T-cell (primary cell): ENCODE measurements at regions not wholly inside any gene's neighbourhood (a gene's known extent, or its start where the extent isn't known, plus 50 kb on each side); places are given as distances from the start of the nearest gene placed in this dataset.
"Not testable (repeated sequence)": the region's sequence is repeated elsewhere in the genome, so short reads cannot be mapped to it uniquely, and the experiment has no call there.

Source experiments
- ATAC-seq, 4 experiments: fragments of 200-7000 bp in 3 of 4; fragments of 150-1000 bp in 1 of 4; cut with Tn5 transposase; replicated peaks in 1 of 4; 1 replicate in 3 of 4; 2 replicates in 1 of 4; pipeline ENCODE4 v1.10.0; 2021; ENCODE audit warnings: moderate library complexity in 3 of 4, mild to moderate bottlenecking in 2 of 4, moderate number of reproducible peaks in 1 of 4
- CTCF ChIA-PET, 2 donors: fragments of 300-600 bp; sonication (Branson Sonifier 250); formaldehyde crosslinking; loops; one replicate each; lab custom pipeline; 2022; ENCODE audit warnings: antibody characterized with exemption in 2 of 2; lab: Charles Lee
- POLR2A ChIA-PET, 2 donors: fragments of 300-600 bp; sonication (Branson Sonifier 250); formaldehyde crosslinking; loops; one replicate each; lab custom pipeline; 2022; ENCODE audit warnings: antibody characterized with exemption in 2 of 2; lab: Charles Lee
- DNase-seq, 35 experiments: peaks; one replicate each; pipeline versions ENCODE4 v3.0.0 to v3.0.0-alpha.2; 2013 to 2023
- H3K27ac ChIP-seq: one replicate; pipeline ENCODE4 v1.5.1; 2013; ENCODE audit warnings: low read length
- H3K27me3 ChIP-seq, 2 experiments: replicated peaks in 1 of 2; 1 replicate in 1 of 2; 2 replicates in 1 of 2; pipeline versions ENCODE4 v1.6.1 to v1.7.0; 2013; ENCODE audit warnings: low read length in 1 of 2, mixed read lengths in 1 of 2; ENCODE audit not compliant: control insufficient read depth in 2 of 2, insufficient read depth in 2 of 2; ENCODE audit errors: extremely low read depth in 1 of 2
- H3K36me3 ChIP-seq, 2 donors: 1 replicate in 1 of 2; 2 replicates in 1 of 2; pipeline versions ENCODE4 v1.6.1 to v1.7.0; 2013; ENCODE audit warnings: low read length in 1 of 2; ENCODE audit not compliant: control insufficient read depth in 2 of 2, insufficient read depth in 1 of 2; ENCODE audit errors: extremely low read depth in 1 of 2
- H3K4me1 ChIP-seq, 2 experiments: 1 replicate in 1 of 2; 2 replicates in 1 of 2; pipeline versions ENCODE4 v1.6.1 to v1.7.0; 2013; ENCODE audit warnings: low read length in 2 of 2, mixed read lengths in 1 of 2; ENCODE audit not compliant: insufficient read depth in 2 of 2, control insufficient read depth in 1 of 2; ENCODE audit errors: extremely low read depth in 1 of 2
- H3K4me3 ChIP-seq, 2 donors: 1 replicate in 1 of 2; 2 replicates in 1 of 2; pipeline versions ENCODE4 v1.5.1 to v1.7.0; 2013; ENCODE audit warnings: mild to moderate bottlenecking in 2 of 2, low read length in 1 of 2, moderate library complexity in 1 of 2; ENCODE audit not compliant: control insufficient read depth in 1 of 2; ENCODE audit errors: extremely low read depth in 1 of 2
- H3K9me3 ChIP-seq: 2 replicates; pipeline ENCODE4 v1.7.0; 2013
- H3K27ac Mint-ChIP-seq, 2 donors: one replicate each; pipeline ENCODE4 v1.8.0; 2020 to 2021; ENCODE audit warnings: mild to moderate bottlenecking in 2 of 2, mixed read lengths in 2 of 2
- H3K27me3 Mint-ChIP-seq, 2 donors: one replicate each; pipeline ENCODE4 v1.8.0; 2021 to 2022; ENCODE audit warnings: mixed read lengths in 2 of 2
- H3K36me3 Mint-ChIP-seq: one replicate; pipeline ENCODE4 v1.8.0; 2021; ENCODE audit warnings: mixed read lengths
- H3K4me1 Mint-ChIP-seq, 3 donors: one replicate each; pipeline ENCODE4 v1.8.0; 2020 to 2022; ENCODE audit warnings: mixed read lengths in 3 of 3, mild to moderate bottlenecking in 1 of 3
- H3K4me3 Mint-ChIP-seq, 3 donors: one replicate each; pipeline ENCODE4 v1.8.0; 2020 to 2022; ENCODE audit warnings: mild to moderate bottlenecking in 3 of 3, mixed read lengths in 3 of 3, moderate library complexity in 3 of 3
- H3K9me3 Mint-ChIP-seq, 3 donors: one replicate each; pipeline ENCODE4 v1.8.0; 2020 to 2022; ENCODE audit warnings: mixed read lengths in 3 of 3
- WGBS: methylation state at CpG from one replicate; pipeline ENCODE4 v1.1.5; 2013; ENCODE audit warnings: missing lambda C conversion rate; ENCODE audit not compliant: insufficient coverage; 5-methylcytosine and 5-hydroxymethylcytosine counted together

DNA sequence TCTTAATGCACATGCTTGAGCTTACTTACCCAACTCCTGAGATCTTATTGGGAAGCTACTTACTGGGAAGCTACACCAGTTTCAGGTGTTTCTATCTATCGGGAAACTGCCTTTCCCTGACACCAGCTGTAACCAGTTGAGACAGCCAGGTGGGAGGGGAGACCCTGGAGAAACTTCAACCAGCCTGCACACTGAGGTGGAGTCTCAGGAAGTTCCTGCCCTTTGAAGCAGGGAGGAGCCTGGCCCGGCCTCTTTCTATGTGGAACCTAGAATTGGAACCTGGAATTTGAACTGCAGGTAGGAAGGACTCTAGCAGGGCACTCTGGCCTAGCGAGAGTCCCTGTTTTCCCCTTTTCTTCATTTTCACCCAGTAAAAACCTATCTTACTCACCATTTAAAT, 425.8 kb upstream of the PABPC4L start:
- Histone ChIP-seq H3K36me3 (no peaks in the 10 kb centered on the region), H3K9me3 (no peaks in the 10 kb centered on the region), H3K4me3 (no peak overlapping the region), H3K27ac (no peak overlapping the region), H3K4me1 (no peaks in the 10 kb centered on the region), H3K27me3 (no peaks in the 10 kb centered on the region)
- ChIA-PET CTCF (no interaction called here), POLR2A (no interaction called here)
- no peaks in the 10 kb centered on the region for H3K27me3 Mint-ChIP-seq
- 100% methylated on average over 1 of the region's 3 CpGs for WGBS
- H3K4me1 Mint-ChIP-seq: no peaks in the 10 kb centered on the region
- H3K9me3 Mint-ChIP-seq: peaks cover 3 to 15% (median 10%) of the 10 kb centered on the region in 3 donors
- H3K27ac Mint-ChIP-seq: no peak overlapping the region
- DNase-seq (no peak), ATAC-seq (no peak)
- no peak overlapping the region for H3K4me3 Mint-ChIP-seq
- H3K36me3 Mint-ChIP-seq: no peaks in the 10 kb centered on the region

GRCh38 chr4:134624365-134624764, 422.8 kb upstream of the PABPC4L start:
- Histone ChIP-seq H3K4me1 (no peaks in the 10 kb centered on the region), H3K9me3 (no peaks in the 10 kb centered on the region), H3K27ac (no peak overlapping the region), H3K27me3 (no peaks in the 10 kb centered on the region), H3K4me3 (no peak overlapping the region), H3K36me3 (no peaks in the 10 kb centered on the region)
- Mint-ChIP-seq H3K4me3 (no peak overlapping the region), H3K27me3 (no peaks in the 10 kb centered on the region), H3K27ac (no peak overlapping the region), H3K4me1 (no peaks in the 10 kb centered on the region), H3K36me3 (no peaks in the 10 kb centered on the region), H3K9me3 (peaks cover 3 to 15% (median 5%) of the 10 kb centered on the region in 3 donors)
- ChIA-PET CTCF (no interaction called here), POLR2A (no interaction called here)
- ATAC-seq: no peak
- 33% methylated on average over 1 of the region's 1 CpG for WGBS
- DNase-seq: no peak

- H3K27me3 Mint-ChIP-seq, H3K4me3 Mint-ChIP-seq, H3K4me1 ChIP-seq, H3K27me3 ChIP-seq, H3K4me1 Mint-ChIP-seq, POLR2A ChIA-PET, H3K36me3 Mint-ChIP-seq, H3K27ac ChIP-seq, H3K36me3 ChIP-seq, ATAC-seq, DNase-seq, H3K27ac Mint-ChIP-seq, H3K9me3 ChIP-seq, H3K4me3 ChIP-seq, CTCF ChIA-PET: not testable (repeated sequence)
- WGBS: 90% methylated on average over 10 of the region's 13 CpGs
- H3K9me3 Mint-ChIP-seq: peaks cover 2 to 15% (median 3%) of the 10 kb centered on the region in 3 donors
Observed at GRCh38 chr4:134622626-134623575, 421.3 kb upstream of the PABPC4L start.

DNA sequence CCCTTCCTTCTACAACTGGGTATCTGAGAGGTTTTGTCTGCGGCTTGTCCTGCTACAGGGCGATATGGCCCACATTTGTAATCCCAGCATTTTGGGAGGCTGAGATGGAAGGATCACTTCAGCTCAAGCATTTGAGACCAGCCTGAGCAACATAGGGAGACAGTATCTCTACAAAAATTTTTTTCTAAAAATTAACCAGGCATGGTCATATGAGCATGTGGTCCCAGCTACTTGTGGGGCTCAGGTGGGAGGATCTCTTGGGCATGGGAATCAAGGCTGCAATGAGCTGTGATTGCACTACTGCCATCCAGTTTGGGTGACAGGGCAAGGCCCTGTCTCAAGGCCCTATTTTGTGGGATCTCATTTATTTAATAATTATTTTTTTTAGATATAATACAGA, 420.6 kb upstream of the PABPC4L start:
- WGBS: no CpG with 5 or more reads among the region's 2 CpGs
- H3K27me3 Mint-ChIP-seq: no peaks in the 10 kb centered on the region
- ATAC-seq: no peak
- DNase-seq: no peak
- H3K4me3 ChIP-seq: no peak overlapping the region
- no peak overlapping the region for H3K4me3 Mint-ChIP-seq
- no peaks in the 10 kb centered on the region for H3K4me1 Mint-ChIP-seq
- H3K27me3 ChIP-seq: no peaks in the 10 kb centered on the region
- H3K36me3 Mint-ChIP-seq: no peaks in the 10 kb centered on the region
- no peaks in the 10 kb centered on the region for H3K4me1 ChIP-seq
- POLR2A ChIA-PET: no interaction called here
- CTCF ChIA-PET: no interaction called here
- H3K27ac Mint-ChIP-seq: no peak overlapping the region
- H3K36me3 ChIP-seq: no peaks in the 10 kb centered on the region
- no peak overlapping the region for H3K27ac ChIP-seq
- H3K9me3 Mint-ChIP-seq: peaks cover 2 to 15% (median 3%) of the 10 kb centered on the region in 3 donors
- H3K9me3 ChIP-seq: no peaks in the 10 kb centered on the region

DNA sequence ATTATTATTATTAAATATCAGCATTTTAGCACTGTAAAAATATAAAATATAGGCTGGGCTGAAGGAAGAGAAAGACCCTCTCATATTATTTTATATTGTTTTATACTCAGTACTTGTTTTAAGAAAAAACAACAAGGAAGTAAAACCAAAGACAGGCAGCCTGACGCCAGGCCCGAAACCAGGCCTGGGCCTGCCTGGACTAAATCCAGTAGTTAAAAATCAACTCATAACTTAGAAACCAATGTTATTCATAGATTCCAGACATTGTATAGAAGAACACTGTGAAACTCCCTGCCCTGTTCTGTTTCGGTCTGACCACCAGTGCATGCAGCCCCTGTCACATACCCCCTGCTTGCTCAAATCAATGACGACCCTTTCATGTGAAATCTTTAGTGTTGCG, 420.1 kb upstream of the PABPC4L start:
- H3K27me3 ChIP-seq, H3K4me1 Mint-ChIP-seq, DNase-seq, H3K36me3 ChIP-seq, H3K9me3 ChIP-seq, ATAC-seq, H3K27me3 Mint-ChIP-seq, POLR2A ChIA-PET, CTCF ChIA-PET, H3K4me3 Mint-ChIP-seq, H3K36me3 Mint-ChIP-seq, H3K27ac ChIP-seq, H3K4me3 ChIP-seq, H3K4me1 ChIP-seq, H3K27ac Mint-ChIP-seq: not testable (repeated sequence)
- peaks cover 2 to 15% (median 3%) of the 10 kb centered on the region in 3 donors for H3K9me3 Mint-ChIP-seq
- WGBS: no CpG with 5 or more reads among the region's 5 CpGs

DNA sequence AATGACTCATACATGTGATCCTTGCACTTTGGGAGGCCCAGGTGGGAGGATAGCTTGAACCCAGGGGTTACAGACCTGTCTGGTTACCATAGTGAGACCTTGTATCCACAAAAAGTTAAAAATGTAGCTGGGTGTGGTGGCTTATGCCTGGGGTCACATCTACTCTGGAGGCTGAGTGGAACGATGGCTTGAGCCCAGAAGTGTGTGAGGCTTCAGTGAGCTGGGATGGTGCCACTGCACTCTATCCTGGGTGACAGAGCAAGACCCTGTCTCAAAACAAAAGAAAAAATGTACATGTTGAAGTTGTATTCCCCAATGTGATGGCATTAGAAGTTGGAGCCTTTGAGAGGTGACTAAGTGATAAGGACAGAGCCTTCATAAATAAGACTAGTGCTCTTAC, 409.4 kb upstream of the PABPC4L start:
- H3K36me3 ChIP-seq: no peaks in the 10 kb centered on the region
- H3K9me3 ChIP-seq: no peaks in the 10 kb centered on the region
- Mint-ChIP-seq H3K36me3 (no peaks in the 10 kb centered on the region), H3K4me3 (no peak overlapping the region), H3K4me1 (no peaks in the 10 kb centered on the region), H3K9me3 (peaks cover 0 to 8% (median 0%) of the 10 kb centered on the region in 3 donors), H3K27ac (no peak overlapping the region), H3K27me3 (no peaks in the 10 kb centered on the region)
- 92% methylated on average over 1 of the region's 1 CpG for WGBS
- no peak for DNase-seq
- H3K4me1 ChIP-seq: no peaks in the 10 kb centered on the region
- H3K27me3 ChIP-seq: no peaks in the 10 kb centered on the region
- ChIA-PET CTCF (no interaction called here), POLR2A (no interaction called here)
- no peak for ATAC-seq
- H3K4me3 ChIP-seq: no peak overlapping the region
- no peak overlapping the region for H3K27ac ChIP-seq
